Keratinocyte (primary cell): ENCODE measurements at regions not wholly inside any gene's neighbourhood (a gene's known extent, or its start where the extent isn't known, plus 50 kb on each side); places are given as distances from the start of the nearest gene placed in this dataset.

ENCODE experiments used
- CTCF ChIP-seq, 3 experiments: IDR thresholded peaks in 1 of 3; conservative IDR thresholded peaks in 1 of 3; optimal IDR thresholded peaks in 1 of 3; 2 replicates in 2 of 3; 3 replicates in 1 of 3; pipeline versions ENCODE3 to v1.5.1; 2011; ENCODE audit warnings: low read length in 3 of 3, mild to moderate bottlenecking in 3 of 3, moderate library complexity in 2 of 3, control low read depth in 1 of 3, inconsistent platforms in 1 of 3; ENCODE audit not compliant: insufficient read depth in 2 of 3; ENCODE audit errors: extremely low read depth in 1 of 3
- EZH2 ChIP-seq: IDR thresholded peaks from one replicate; pipeline ENCODE4 v1.6.1; 2012; ENCODE audit warnings: inconsistent platforms, mild to moderate bottlenecking, low read length, moderate library complexity

GRCh38 chr5:124912638-124913328, 166.3 kb upstream of the ZNF608 start:
- TF ChIP-seq CTCF (optimal IDR thresholded peaks at IDR 0.05 in 1 of 3, IDR thresholded peaks at IDR 0.05 in 1 of 3, conservative IDR thresholded peaks at IDR 0.05 in 1 of 3; ENCODE audit: extremely low read depth in 1 of 3, insufficient read depth in 2 of 3, low read length in 3 of 3) = no peak
- TF ChIP-seq EZH2 = no peak
